Left lung (tissue), 4 donors: ENCODE measurements at regions not wholly inside any gene's neighbourhood (a gene's known extent, or its start where the extent isn't known, plus 50 kb on each side); places are given as distances from the start of the nearest gene placed in this dataset.

Experiments
- ATAC-seq: fragments of 200-7000 bp; cut with Tn5 transposase; one replicate; pipeline ENCODE4 v1.9.1; 2020; ENCODE audit warnings: moderate library complexity
- DNase-seq, 4 donors: peaks; one replicate each; pipeline ENCODE4 v3.0.0-alpha.2; 2013 to 2020
- H3K27ac ChIP-seq, 2 donors: fragments of 200-600 bp; sonication (generic) in 1 of 2; one replicate each; pipeline versions ENCODE4 v1.5.0 to v1.8.0; 2020 to 2021
- H3K27me3 ChIP-seq, 2 donors: fragments of 200-600 bp; sonication (generic) in 1 of 2; one replicate each; pipeline versions ENCODE4 v1.5.0 to v1.8.0; 2020 to 2021
- H3K36me3 ChIP-seq, 2 donors: fragments of 200-600 bp; sonication (generic) in 1 of 2; one replicate each; pipeline versions ENCODE4 v1.5.0 to v1.8.0; 2020 to 2021
- H3K4me1 ChIP-seq, 2 donors: fragments of 200-600 bp; one replicate each; pipeline ENCODE4 v1.8.0; 2021
- H3K4me3 ChIP-seq, 2 donors: fragments of 200-600 bp; sonication (generic) in 1 of 2; one replicate each; pipeline versions ENCODE4 v1.5.0 to v1.8.0; 2020 to 2021; ENCODE audit warnings: mild to moderate bottlenecking in 1 of 2
- H3K9me3 ChIP-seq, 2 donors: fragments of 200-600 bp; sonication (generic) in 1 of 2; one replicate each; pipeline versions ENCODE4 v1.5.0 to v1.8.0; 2020 to 2021
- intact Hi-C, 2 donors: fragments of 100-400 bp; cut with DNase I; formaldehyde crosslinking; loops; one replicate each; pipeline versions ENCODE4 v1.11.2 to v1.14.2; 2022
- TF ChIP-seq, protein P1 (sequence below), 2 donors: fragments of 200-600 bp; sonication (generic) in 1 of 2; IDR thresholded peaks; one replicate each; pipeline versions ENCODE4 v1.5.0 to v1.8.0; 2021; ENCODE audit warnings: antibody characterized with exemption in 2 of 2
- donor health status: DM: no; HTN: yes; CAD: no.
- donor health status: DM: no; HTN: no; CAD: no.

DNA sequence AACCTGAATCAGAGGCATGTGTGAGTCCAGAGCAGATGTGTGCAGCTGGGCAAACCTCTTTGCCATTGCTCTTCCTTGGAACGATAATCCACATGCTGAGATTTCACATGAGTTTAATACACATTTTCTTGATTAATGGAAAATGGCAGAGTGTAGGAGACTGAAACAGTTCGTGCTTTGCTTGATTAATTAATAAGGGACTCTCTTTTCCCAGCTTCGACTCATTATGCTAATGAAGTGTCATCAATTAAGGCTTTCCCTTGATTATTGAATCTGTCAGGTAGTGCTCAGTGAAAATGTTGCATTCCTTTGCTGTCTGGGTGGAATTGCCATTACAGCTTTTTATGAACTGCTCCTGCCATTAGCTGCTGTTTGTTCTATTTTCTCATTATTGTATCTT lies 487.7 kb upstream of the NOVA1 start:
- no peak for ATAC-seq
- TF ChIP-seq, protein P1, sequence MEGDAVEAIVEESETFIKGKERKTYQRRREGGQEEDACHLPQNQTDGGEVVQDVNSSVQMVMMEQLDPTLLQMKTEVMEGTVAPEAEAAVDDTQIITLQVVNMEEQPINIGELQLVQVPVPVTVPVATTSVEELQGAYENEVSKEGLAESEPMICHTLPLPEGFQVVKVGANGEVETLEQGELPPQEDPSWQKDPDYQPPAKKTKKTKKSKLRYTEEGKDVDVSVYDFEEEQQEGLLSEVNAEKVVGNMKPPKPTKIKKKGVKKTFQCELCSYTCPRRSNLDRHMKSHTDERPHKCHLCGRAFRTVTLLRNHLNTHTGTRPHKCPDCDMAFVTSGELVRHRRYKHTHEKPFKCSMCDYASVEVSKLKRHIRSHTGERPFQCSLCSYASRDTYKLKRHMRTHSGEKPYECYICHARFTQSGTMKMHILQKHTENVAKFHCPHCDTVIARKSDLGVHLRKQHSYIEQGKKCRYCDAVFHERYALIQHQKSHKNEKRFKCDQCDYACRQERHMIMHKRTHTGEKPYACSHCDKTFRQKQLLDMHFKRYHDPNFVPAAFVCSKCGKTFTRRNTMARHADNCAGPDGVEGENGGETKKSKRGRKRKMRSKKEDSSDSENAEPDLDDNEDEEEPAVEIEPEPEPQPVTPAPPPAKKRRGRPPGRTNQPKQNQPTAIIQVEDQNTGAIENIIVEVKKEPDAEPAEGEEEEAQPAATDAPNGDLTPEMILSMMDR (IDR thresholded peaks at IDR 0.05) = no peak
- no peak for DNase-seq
- no peaks in the 10 kb centered on the region for H3K4me1 ChIP-seq
- H3K36me3 ChIP-seq = no peaks in the 10 kb centered on the region
- no peak overlapping the region for H3K27ac ChIP-seq
- H3K4me3 ChIP-seq = no peak overlapping the region
- no peaks in the 10 kb centered on the region for H3K27me3 ChIP-seq
- no peaks in the 10 kb centered on the region for H3K9me3 ChIP-seq
- intact Hi-C loops = no loop called here

DNA sequence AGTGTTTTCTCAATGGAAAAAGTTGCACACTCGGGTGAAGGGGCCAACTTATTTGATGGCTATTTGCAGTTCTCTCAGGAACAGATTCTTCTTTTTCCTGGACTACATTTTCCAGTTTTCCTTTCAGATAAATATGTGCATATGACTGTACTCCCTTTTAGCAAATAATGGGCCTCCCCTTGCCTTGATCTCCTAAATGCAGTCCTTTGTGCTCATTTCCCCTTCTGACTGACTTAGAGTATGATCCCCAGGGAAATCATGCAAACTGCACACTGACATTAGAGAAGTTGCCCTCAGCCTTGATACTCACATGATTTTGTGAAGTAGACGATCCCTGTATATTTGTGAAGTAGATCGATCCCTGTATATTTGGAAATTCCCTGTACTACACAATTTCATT lies 492.9 kb upstream of the NOVA1 start:
- Histone ChIP-seq H3K27ac (no peak overlapping the region), H3K36me3 (no peaks in the 10 kb centered on the region), H3K27me3 (no peaks in the 10 kb centered on the region), H3K4me3 (no peak overlapping the region), H3K9me3 (no peaks in the 10 kb centered on the region), H3K4me1 (no peaks in the 10 kb centered on the region)
- TF ChIP-seq, protein P1 (IDR thresholded peaks at IDR 0.05) = no peak
- intact Hi-C loops = no loop called here
- ATAC-seq = no peak
- DNase-seq = no peak

DNA sequence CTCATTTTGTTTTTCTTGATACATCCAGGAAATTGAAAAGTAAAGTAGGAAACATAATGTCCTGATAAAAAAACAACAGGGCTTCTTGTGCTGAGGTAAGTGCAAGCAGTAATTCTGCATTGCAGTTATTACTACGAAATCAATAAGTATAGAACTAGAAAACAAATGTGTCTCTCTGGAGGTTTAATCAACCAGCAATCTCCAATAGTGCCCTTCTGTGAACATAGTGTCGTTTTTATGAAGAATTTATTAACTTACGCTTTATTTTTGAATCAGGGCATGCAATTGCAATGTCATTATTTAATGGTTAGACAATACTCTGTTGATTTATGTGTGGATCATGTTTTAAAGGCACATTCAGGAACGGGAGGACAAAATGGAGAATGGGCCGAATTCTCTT lies 494.1 kb upstream of the NOVA1 start:
- H3K4me1 ChIP-seq = no peaks in the 10 kb centered on the region
- no peaks in the 10 kb centered on the region for H3K9me3 ChIP-seq
- H3K27me3 ChIP-seq = no peaks in the 10 kb centered on the region
- DNase-seq (no peak), ATAC-seq (no peak)
- intact Hi-C loops = no loop called here
- TF ChIP-seq, protein P1 (IDR thresholded peaks at IDR 0.05) = no peak
- no peak overlapping the region for H3K27ac ChIP-seq
- H3K36me3 ChIP-seq = no peaks in the 10 kb centered on the region
- no peak overlapping the region for H3K4me3 ChIP-seq

DNA sequence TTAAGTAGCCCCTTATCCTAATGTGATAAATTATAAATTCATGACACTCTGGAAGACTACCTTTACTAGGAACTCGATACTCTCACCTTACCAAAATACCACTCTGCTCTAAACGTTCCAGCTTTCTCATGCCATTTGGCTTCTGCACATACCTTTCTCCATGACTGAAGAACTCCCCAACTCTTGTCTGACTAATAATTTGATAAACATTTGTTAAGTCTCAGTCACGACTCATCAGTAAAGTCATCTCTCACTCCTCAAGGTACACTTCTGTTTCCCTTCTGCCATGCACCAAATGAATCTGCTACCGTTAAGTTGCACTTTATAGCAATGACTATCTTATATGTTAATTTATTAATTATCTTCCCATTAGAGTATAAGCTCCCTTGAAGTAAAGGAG lies 498.3 kb upstream of the NOVA1 start:
- H3K27ac ChIP-seq = no peak overlapping the region
- no peak overlapping the region for H3K4me3 ChIP-seq
- H3K9me3 ChIP-seq = no peaks in the 10 kb centered on the region
- DNase-seq (no peak), ATAC-seq (no peak)
- no peaks in the 10 kb centered on the region for H3K4me1 ChIP-seq
- intact Hi-C loops = no loop called here
- TF ChIP-seq, protein P1 (IDR thresholded peaks at IDR 0.05) = no peak
- no peaks in the 10 kb centered on the region for H3K27me3 ChIP-seq
- no peaks in the 10 kb centered on the region for H3K36me3 ChIP-seq

DNA sequence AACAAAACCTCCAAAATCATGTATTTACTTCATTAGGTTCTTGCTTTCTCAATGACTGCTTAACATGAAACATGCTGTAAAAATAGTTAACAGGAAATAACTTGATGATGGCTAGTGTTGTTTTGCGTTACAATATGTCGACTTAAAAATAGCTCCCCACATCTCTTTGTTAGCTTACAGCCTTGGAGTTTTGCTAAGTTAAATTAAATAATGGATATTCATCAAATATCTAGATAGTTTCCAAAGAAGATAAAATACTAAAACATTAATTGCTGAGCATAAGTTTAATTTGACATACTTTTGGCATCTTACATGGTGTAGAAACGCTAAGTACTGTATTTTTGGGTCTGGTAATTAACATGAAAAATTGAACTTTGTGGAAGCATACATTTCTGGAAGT lies 500.6 kb upstream of the NOVA1 start:
- H3K27me3 ChIP-seq = no peaks in the 10 kb centered on the region
- DNase-seq (no peak), ATAC-seq (no peak)
- H3K4me3 ChIP-seq = no peak overlapping the region
- TF ChIP-seq, protein P1 (IDR thresholded peaks at IDR 0.05) = no peak
- no peaks in the 10 kb centered on the region for H3K4me1 ChIP-seq
- no peaks in the 10 kb centered on the region for H3K9me3 ChIP-seq
- no peaks in the 10 kb centered on the region for H3K36me3 ChIP-seq
- intact Hi-C loops = no loop called here
- no peak overlapping the region for H3K27ac ChIP-seq
